ENCODE measurements at regions not wholly inside any gene's neighbourhood (a gene's known extent, or its start where the extent isn't known, plus 50 kb on each side); places are given as distances from the start of the nearest gene placed in this dataset.

DNA sequence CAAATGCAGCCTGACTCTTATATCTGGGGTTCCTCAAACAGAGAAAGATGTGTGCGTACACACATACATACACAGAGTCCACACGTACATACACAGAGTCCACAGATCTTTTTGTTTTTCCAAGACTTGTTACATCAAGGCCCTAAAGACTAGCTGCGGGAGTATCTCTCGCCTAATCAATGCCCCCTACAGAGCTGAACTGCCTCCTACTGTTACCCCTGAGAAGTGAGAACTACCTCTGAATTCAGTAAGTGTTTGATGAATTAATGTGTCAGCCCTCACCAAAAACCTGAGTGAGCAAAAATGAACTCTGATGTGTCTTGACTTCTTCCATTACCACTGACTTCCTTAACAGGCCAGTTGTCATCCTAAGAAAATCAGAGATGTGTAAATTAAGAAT is 351.2 kb downstream of the HHIPL2 start:
- TF ChIP-seq CTCF (IDR thresholded peaks at IDR 0.05) (no peak), POLR2AphosphoS5 (IDR thresholded peaks at IDR 0.05) (no peak), EP300 (IDR thresholded peaks at IDR 0.05) (no peak), POLR2A (IDR thresholded peaks at IDR 0.05) (no peak)
